LoVo (cell line): ENCODE measurements at regions not wholly inside any gene's neighbourhood (a gene's known extent, or its start where the extent isn't known, plus 50 kb on each side); places are given as distances from the start of the nearest gene placed in this dataset.
"Not testable (repeated sequence)": the region's sequence is repeated elsewhere in the genome, so short reads cannot be mapped to it uniquely, and the experiment has no call there.

Source experiments
- DNase-seq: peaks from one replicate; pipeline ENCODE4 v3.0.0-alpha.2; 2016; ENCODE audit warnings: low spot score

DNA sequence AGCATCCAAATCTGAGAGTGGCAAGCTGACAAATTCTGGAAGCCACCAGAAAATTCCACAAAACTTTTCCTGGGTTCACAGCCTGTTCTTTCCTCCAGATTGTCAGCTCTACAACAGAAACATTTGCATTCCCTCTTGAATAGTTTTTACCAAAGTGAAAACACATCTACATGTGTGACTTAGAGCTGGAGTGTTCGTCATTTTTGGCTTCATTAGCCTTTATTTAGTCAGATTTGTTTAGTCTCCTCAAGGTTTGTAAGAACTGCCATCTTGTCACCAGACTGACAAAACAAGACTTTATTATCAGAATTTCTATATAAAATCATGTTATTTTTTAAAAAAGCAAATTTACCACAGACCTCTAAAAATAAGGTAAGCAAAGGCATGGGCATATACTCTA, 347.3 kb downstream of the TRIM36 start:
- no peak for DNase-seq

DNA sequence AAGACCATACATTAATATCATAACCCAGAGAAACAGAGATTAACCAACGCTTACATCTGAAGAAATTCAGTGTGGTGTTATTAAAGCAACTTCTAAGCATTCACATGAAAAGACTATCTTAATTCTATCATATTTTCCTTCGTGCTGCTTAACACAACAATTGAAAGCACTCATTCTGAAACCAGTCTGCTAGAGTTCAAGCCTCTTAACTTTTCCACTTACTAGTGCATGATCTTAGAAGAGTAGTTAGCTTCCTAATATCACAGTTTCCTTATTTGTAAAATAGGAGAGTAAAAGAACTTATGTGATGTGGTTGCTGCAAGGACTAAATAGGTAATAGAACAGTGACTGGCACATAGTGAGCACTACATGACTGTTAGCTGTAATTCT, 379.3 kb downstream of the TRIM36 start:
- no peak for DNase-seq

DNA sequence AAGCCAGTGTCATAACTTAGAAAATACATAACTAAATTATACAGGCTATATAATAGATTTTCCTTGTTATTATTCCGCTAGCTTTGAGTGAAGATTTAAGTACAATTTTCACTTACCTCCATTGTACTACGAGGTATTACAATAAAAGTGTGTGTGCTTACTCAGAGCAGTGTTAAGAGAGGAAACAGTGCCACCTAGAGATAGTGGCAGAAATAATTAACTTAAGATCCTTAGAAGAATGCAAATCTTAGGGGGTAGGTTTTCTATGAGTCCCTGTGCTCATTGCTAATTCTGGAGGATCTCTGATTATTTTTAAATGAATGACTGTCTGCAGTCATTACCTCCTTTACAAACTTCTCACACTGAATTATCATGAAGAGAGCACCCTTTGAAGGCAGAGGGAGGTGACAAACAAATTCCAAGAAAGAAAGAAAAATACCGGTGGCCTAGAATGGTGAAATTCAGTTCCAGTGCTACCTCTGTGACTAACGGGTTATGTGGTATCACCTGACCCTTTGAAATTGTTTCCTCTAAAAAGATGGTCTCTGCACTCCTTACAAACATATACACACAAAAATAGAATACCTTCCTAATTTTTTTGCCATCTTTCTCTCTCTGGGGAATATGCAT, 379.8 kb downstream of the TRIM36 start:
- peak; percentile 40 for DNase-seq

DNA sequence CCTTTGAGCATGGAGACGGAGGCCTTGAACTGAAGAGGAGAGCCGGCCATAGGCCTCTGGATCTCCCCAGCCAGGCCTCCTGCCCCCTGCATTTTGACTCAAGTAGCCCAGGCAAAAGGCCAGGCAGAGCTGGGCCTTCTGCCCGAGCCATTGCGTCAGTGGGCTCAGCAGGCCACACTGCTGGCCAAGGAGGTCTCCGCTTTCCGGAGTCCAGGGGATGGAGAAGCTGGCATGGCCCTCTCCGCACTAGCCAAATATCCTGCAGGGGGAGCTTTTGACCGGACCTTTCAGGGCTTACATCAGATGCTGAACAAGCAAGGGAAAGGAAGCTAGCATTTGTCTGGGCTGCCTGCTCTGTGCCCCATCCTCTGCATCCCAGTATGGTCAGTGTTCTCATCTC, 386.8 kb downstream of the TRIM36 start:
- DNase-seq, result no peak

DNA sequence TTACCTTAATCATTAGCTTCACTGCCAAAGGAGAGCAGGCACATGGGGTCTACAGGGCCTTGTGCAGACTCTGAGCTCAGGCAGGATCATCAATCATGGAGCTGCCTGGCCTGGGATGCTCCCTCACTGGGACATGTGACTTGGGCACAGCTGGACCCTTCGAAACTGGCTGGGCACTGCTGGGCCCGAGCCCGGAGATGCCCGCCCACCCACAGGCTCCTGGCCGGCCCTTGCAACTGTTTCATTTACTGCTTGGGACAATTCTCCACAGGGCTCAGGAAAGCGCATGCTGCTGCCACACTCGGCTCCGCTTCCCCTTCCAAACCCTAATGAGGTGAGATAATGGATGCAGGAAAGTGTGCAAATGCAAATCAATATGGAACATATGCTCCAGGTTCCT, 387.5 kb downstream of the TRIM36 start:
- no peak for DNase-seq

DNA sequence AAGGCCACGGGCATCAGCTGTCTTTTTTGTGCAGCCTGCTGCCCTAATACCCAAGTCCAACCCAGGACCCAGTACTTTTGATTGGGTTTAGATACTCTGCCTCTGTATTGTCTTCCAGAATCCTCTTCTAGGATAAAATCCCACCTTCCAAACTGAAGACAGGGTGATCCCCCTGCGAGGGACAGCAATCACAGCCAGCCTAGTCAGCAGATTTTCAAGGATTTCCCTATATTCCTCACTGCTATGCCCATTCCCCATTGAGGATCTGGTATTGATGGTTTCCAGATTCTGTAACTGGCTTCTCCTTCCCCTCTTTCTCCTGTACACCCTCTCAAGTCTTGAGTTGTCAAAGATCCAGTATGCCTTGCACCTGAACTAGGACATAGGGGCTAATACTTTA, 389.4 kb downstream of the TRIM36 start:
- no peak for DNase-seq

DNA sequence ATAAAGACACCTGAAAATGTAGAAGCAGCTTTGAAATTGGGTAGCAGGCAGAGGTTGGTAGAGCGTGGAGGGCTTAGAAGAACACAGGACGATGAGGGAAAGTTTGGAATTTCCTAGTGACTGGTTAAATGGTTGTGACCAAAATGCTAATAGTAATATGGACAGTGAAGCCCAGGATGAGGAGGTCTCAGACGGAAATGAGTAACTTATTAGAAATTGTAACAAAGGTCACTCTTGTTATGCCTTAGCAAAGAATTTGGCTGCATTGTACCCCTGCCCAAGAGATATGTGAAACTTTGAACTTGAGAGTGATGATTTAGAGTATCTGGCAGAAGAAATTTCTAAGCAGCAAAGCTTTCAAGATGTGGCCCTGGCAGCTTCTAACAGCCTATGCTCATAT, 382.5 kb downstream of the KCNN2 start:
- no peak for DNase-seq

DNA sequence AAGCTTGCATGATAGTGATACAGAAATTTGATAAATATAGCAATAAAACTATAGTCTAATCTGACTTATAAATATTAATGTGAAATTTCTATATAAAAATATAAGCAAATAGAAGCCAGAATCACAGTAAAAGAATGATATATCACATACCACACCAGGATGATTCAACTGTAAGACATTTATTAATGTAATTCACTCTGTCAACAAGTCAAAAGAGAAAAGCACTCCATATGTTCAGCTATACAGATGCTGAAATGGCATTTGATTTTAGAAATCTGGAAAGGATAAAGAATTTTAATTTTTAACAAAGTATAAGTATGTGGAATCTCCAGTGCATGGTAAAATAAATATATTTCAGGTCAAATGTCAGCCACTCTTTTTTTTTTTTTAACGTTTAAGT, 372.4 kb downstream of the KCNN2 start:
- no peak for DNase-seq

DNA sequence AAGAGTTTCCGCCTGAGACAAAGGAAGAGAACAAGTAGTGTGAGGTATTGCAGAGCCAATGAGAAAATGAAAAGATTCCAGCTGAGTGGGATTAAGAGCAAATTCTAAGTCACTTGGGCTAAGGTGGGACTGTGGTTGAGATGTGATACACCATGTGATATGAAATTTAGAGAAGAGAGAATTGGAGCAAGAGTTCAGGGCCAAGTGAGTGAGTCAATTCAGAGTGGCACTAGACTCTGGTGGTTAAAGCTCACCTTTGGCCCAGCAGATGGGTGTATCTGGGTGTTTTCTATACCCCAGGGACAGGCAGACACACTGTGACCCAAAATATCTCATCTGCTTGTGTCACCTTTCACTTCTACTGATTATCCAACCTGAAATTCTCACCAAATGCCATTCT, 368.1 kb downstream of the KCNN2 start:
- DNase-seq, result no peak

DNA sequence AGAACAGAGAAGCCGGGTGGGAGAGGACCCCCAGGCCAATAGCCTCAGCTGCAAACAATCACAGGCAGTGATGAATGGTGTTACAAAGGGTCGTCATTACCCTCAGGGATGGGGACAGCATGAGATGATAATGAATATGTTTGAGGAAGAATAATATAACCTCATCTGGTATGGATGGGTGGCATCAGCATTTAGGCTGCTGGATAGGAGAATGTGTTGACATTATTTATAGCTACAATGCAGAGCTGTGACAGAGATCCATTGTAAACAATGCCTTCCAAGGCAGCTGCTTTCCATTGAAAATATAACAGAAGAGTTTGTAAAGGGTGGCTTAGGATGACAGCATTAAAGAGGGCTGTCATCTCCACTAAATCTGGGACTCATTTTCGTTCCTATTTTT, 365.5 kb downstream of the KCNN2 start:
- DNase-seq, result no peak

DNA sequence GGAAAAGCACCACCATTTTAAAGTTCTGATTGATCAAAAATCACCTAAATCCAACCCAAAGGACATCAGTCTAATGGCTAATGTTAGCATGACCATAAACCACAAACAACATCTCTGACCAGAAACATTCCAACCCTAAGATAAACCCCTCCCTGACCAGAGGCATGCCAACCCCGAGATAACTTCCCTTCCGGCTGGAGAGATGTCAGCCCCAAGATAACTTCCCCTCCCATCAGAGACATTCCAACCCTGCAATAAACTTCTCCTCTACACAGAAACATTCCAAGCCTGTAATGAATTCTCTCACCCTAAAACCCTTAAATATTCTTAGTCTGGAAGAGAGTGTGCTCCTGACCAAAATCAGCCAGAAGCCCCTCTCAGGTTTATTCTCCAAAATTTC, 364.3 kb downstream of the KCNN2 start:
- DNase-seq, result no peak

DNA sequence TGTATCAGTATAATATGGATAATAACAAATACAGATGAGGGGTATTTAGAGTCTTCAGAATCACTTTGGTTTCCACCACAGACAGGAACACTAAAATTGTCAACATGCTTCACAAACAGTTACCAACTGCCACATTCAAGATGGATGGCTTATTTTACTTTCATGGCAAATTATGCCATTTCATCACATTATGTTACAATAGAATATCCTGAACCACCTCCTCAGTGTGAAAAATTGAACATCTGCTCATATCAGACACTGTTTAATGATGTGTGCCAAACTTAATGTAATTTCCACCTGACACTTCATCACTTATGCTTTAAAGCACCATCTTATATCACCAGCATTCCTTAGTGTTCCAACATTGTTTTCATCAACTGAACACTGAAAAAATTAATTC, 357.4 kb downstream of the KCNN2 start:
- no peak for DNase-seq

DNA sequence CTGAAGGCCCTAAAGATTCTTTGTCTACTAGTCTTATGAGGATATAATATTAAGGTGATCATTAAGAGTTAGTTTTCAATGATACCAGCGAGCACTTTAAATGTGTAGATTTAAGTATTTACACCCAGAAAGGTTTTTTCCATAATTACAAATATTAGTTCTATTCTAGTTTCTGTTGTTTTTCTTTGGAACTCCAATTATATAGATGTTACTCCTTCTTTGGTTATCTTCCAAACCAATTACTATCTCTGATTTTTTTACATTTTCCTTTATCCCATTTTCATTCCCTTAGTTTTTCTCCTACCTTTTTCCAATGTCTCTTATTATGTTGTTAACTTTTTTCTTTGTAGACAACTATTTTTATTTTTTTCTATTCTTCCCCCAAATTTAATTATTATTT, 355.1 kb downstream of the KCNN2 start:
- no peak for DNase-seq

DNA sequence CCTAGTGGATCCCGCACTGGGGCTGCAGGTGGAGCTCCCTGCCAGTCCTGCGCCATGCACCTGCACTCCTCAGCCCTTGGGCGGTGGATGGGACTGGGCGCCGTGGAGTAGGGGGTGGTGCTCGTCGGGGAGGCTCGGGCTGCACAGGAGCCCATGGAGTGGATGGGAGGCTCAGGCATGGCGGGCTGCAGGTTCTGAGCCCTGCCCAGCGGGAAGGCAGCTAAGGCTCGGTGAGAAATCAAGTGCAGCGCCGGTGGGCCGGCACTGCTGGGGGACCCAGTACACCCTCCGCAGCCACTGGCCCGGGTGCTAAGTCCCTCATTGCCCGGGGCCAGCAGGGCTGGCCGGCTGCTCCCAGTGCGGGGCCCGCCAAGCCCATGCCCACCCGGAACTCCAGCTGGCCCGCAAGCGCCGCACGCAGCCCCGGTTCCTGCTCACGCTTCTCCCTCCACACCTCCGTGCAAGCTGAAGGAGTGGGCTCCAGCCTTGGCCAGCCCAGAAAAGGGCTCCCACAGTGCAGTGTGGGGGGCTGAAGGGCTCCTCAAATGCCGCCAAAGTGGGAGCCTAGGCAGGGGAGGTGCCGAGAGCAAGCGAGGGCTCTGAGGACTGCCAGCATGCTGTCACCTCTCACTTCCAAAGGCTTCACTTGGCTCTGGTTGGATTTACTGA, 342.5 kb downstream of the KCNN2 start:
- not testable (repeated sequence) for DNase-seq

DNA sequence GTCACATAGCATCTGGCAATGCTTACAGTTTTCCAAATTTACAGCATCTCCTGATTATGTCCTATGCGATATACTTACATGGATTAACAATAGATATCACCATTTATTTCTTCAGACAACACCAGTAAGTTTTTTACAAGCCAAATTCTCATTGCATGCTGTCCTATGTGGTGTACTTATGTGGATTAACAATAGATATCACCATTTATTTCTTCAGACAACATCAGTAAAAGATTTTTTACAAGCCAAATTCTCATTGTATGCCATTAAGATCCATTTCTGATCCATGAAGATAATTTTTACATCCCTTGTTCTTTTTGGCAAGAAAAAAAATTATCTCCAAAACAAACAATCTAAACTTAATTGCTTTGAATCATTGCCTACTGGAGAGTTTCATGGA, 340.9 kb downstream of the KCNN2 start:
- DNase-seq, result no peak

DNA sequence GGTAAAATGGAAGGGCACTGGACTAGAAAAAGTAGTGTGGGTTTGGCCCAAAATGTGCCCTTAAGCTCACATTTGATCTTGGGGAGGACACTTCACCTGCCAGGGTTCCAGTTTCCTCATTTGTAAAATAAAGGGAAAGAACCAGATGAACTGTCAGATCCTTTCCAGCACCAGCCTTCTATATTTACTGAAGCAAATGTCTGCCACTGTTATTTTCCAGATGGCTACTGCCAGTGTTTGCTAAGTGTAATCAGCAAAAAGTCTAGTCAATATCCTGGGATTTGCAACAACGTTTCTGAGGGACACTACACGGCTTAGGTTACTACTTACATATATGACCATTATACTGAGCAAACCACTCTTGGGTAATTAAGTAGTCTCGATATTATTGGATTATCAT, 340.3 kb downstream of the KCNN2 start:
- no peak for DNase-seq

DNA sequence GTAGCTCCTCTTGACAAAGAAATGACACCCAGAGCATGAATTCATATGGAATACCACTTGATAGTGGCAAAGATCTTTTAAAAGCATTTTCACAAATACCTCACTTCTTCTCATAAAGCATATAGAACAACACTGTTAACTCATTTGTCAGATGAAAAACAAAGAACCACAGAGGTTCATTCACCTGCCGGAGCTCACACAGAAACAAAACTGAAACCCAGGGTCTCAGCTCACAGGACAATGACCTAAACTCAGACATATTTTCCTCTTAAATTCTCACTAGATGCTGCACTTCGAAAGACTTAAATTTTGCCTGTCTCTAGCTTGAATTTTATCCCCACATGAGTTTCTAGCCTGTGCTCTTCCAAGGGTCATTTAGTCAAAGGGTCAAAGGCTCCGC, 339.0 kb downstream of the KCNN2 start:
- no peak for DNase-seq

DNA sequence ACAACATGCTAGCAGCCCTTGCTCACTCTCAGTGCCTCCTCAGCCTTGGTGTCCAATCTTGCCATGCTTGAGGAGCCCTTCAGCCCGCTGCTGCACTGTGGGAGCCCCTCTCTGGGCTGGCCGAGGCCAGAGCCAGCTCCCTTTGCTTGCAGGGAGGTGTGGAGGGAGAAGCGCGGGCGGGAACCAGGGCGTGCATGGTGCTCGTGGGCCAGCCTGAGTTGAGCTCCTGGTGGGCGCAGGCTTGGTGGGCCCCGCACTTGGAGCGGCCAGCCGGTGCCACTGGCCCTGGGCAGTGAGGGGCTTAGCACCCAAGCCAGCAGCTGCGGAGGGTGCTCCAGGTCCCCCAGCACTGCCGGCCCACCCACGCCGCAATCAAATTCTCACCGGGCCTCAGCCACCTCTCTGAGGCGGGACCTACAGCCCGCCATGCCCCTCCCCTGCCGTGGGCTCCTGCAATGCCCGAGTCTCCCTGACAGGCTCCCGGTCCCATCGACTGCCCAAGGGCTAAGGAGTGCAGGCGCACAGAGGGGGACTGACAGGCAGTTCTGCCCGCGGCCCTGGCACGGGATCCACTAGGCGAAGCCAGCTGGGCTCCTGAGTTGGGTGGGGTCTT, 333.5 kb downstream of the KCNN2 start:
- DNase-seq, result no peak

DNA sequence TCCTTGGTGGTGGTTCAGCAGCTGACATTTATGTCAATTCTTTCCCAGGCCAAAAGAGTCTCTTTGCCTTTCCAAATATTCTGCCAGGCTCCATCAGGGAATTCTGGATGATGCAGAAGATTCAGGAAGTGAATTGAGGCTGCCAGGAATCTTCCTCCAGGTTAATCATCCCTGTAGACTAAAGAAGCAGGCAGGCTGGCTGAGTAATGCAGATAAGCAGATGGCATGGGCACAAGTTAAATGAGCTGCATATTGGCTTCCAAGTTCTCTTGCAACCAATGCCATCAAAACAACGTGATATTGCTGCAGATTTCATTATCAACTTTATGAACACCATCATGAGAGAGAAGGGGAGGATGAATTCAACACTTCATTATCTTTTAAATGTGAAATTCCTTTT, 324.5 kb downstream of the KCNN2 start:
- DNase-seq, result no peak

DNA sequence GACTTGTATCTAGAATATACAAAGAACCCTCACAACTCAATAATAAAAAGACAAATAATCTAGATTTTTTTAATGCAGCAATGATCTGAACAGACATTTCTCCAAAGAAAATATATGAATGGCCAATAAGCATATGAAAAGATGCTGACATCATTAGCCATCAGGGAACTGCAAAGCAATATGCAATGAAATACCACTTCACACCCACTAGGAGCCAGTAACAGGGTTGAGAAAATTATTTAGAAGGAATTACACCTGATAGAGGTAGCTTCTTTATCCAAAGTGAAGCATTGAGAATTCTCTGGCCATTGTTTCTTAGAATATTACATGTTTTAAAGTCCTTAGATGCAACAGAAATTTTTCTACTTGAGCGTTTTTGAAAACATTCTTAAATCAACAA, 316.9 kb downstream of the KCNN2 start:
- no peak for DNase-seq

DNA sequence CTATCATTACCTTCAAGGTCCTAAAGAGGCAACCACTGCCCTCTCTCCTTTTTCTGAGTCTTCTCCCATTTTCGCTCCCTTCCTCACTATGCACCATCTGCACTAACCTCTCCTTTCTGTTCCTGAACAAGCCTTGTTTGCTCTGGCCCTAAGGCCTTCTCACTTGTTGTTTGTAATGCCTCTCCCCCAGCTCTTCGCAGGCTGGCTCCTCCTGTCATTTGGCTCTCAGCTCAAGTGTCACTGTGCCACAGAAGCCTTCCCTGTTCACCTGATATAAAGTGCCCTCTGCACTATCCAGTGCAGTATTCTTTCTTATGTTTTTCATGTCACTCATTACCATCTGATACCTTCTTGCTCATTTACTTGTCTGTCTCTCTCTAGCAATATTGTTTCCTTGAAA, 303.7 kb downstream of the KCNN2 start:
- DNase-seq, result no peak

DNA sequence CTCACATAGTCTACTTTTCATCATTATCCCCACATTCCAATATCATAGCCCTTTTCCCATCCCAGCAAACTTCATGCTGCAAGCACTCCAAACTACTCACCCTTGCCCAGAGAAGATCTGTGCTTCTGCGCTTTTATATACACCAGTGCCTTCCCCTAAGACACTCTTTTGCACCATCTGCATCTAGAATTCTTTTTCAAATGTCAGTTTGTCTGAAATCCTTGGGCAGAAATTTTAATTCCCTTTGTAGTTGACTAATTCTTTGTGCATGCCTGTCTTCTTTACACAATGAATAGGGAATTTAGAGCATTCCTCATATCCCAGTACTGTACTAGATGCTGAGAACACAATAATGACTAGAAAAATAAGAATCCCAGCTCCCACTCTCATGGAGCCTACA, 298.9 kb downstream of the KCNN2 start:
- no peak for DNase-seq

DNA sequence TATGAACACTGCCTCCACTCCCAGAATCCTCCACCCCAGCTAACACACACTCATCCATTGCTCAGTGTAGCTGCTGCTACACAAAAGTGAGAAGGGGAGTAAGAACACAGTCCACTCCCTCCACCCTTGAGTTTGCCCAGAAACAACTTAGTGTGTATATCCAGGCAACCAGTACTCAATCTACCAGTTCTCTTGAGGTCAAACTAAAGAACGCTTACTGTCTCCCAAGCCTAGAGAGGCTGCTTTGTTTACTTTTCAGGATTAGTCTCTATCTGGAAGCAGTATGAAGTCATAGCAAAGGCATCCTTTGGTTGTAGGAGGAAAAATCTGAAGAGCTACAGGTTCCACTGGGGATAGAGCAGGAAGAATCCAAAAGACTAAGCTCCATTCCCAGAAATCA, 296.3 kb downstream of the KCNN2 start:
- no peak for DNase-seq
